ENCODE measurements at regions not wholly inside any gene's neighbourhood (a gene's known extent, or its start where the extent isn't known, plus 50 kb on each side); places are given as distances from the start of the nearest gene placed in this dataset.

GRCh38 chr5:124234770-124235562 lies 511.5 kb downstream of the ZNF608 start:
- TF ChIP-seq YY1 (IDR thresholded peaks at IDR 0.05), result no peak
- no peak for TF ChIP-seq NR2F2 (IDR thresholded peaks at IDR 0.05)
- TF ChIP-seq FOXA2 (IDR thresholded peaks at IDR 0.05), result no peak
- TF ChIP-seq TAF1 (conservative IDR thresholded peaks at IDR 0.05), result no peak
- TF ChIP-seq REST (IDR thresholded peaks at IDR 0.05), result no peak
- Histone ChIP-seq H3K9me3 (ENCODE audit: control insufficient read depth in 4 of 4, low read length in 3 of 4) (peaks cover 0 to 3% (median 3%) of the 10 kb centered on the region in 4 donors), H3K4me1 (ENCODE audit: control insufficient read depth in 4 of 4, insufficient read depth in 4 of 4, low read length in 3 of 4) (no peaks in the 10 kb centered on the region), H3K36me3 (ENCODE audit: control insufficient read depth in 4 of 4, insufficient read depth in 3 of 4, low read depth in 1 of 4, low read length in 3 of 4) (no peaks in the 10 kb centered on the region), H3K27ac (ENCODE audit: low read depth in 1 of 2, low read length in 2 of 2) (no peak overlapping the region), H3K9ac (ENCODE audit: low read depth in 1 of 2, low read length in 2 of 2) (no peak overlapping the region), H3K4me3 (ENCODE audit: low read depth in 1 of 3, low read length in 3 of 3) (no peak overlapping the region), H3K27me3 (ENCODE audit: control insufficient read depth in 4 of 4, insufficient read depth in 4 of 4, low read length in 3 of 4) (peaks cover 0 to 6% (median 0%) of the 10 kb centered on the region in 4 donors)
- DNase-seq (ENCODE audit: low spot score), result no peak
- 42% methylated on average over 1 of the region's 1 CpG for WGBS

DNA sequence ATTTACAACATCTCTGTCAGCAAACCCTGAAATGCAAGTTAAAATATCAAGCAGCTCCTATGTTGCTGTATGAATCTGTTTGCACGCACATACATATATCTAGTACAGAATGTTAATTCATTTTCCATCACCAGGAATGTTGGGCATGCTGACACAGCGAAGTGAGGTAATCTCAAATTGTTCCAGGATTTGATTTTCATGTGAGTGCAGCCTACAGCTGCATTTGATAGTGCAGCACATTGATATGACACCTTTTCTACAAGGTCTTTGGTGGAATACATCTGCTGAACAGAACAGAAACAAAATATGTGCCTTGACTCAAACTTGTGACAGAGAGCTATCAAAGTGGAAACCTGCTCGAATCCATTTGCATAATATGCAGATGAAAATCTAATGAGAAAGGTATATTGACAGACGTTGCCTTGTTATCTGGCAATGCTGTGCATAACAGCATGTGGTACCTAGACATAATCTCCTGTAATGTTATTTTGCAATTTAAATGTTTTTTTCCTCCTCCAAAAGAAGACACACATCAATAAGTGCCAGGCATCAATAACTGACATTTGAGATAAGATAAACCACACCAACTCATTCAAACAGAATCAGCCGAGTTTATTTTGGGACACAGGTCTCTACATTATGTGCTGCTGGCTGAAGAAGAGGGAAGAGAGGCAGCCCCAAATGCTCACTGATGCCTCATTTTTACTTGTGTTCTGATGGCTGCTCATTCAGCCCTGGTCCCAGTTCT lies 512.2 kb downstream of the ZNF608 start:
- Histone ChIP-seq H3K36me3 (ENCODE audit: control insufficient read depth in 4 of 4, insufficient read depth in 3 of 4, low read depth in 1 of 4, low read length in 3 of 4) (no peaks in the 10 kb centered on the region), H3K4me3 (ENCODE audit: low read depth in 1 of 3, low read length in 3 of 3) (no peak overlapping the region), H3K4me1 (ENCODE audit: control insufficient read depth in 4 of 4, insufficient read depth in 4 of 4, low read length in 3 of 4) (no peaks in the 10 kb centered on the region), H3K27me3 (ENCODE audit: control insufficient read depth in 4 of 4, insufficient read depth in 4 of 4, low read length in 3 of 4) (peaks cover 0 to 6% (median 0%) of the 10 kb centered on the region in 4 donors), H3K27ac (ENCODE audit: low read depth in 1 of 2, low read length in 2 of 2) (no peak overlapping the region), H3K9ac (ENCODE audit: low read depth in 1 of 2, low read length in 2 of 2) (no peak overlapping the region), H3K9me3 (ENCODE audit: control insufficient read depth in 4 of 4, low read length in 3 of 4) (peaks cover 0 to under 1% (median 0%) of the 10 kb centered on the region in 4 donors)
- DNase-seq (ENCODE audit: low spot score), result no peak
- no peak for TF ChIP-seq FOXA2 (IDR thresholded peaks at IDR 0.05)
- TF ChIP-seq FOXA1 (IDR thresholded peaks at IDR 0.05), result no peak
- no peak for TF ChIP-seq ZBTB33 (IDR thresholded peaks at IDR 0.05)
- TF ChIP-seq REST (IDR thresholded peaks at IDR 0.05), result no peak
- TF ChIP-seq YY1 (IDR thresholded peaks at IDR 0.05), result no peak
- no peak for TF ChIP-seq ATF3 (IDR thresholded peaks at IDR 0.05)
- TF ChIP-seq CTCF (IDR thresholded peaks at IDR 0.05; ENCODE audit: low read depth, low read length, missing input control), result no peak
- no peak for TF ChIP-seq TAF1 (conservative IDR thresholded peaks at IDR 0.05)
- no peak for TF ChIP-seq JUND (IDR thresholded peaks at IDR 0.05)
- TF ChIP-seq RXRA (IDR thresholded peaks at IDR 0.05), result no peak
- TF ChIP-seq NR2F2 (IDR thresholded peaks at IDR 0.05), result no peak
- no peak for TF ChIP-seq EGR1 (IDR thresholded peaks at IDR 0.05; ENCODE audit: low read depth in 2 of 2)
- TF ChIP-seq RAD21 (IDR thresholded peaks at IDR 0.05), result no peak
- TF ChIP-seq HNF4A (conservative IDR thresholded peaks at IDR 0.05), result no peak
- WGBS, result 56% methylated on average over 5 of the region's 5 CpGs
